Inflammatory macrophage treated with lipopolysaccharide for 1 hour (primary cell): ENCODE measurements at regions not wholly inside any gene's neighbourhood (a gene's known extent, or its start where the extent isn't known, plus 50 kb on each side); places are given as distances from the start of the nearest gene placed in this dataset.

ENCODE experiments used
- DNase-seq, 2 donors: peaks; one replicate each; pipeline ENCODE4 v3.0.0-alpha.2; 2020 to 2022

DNA sequence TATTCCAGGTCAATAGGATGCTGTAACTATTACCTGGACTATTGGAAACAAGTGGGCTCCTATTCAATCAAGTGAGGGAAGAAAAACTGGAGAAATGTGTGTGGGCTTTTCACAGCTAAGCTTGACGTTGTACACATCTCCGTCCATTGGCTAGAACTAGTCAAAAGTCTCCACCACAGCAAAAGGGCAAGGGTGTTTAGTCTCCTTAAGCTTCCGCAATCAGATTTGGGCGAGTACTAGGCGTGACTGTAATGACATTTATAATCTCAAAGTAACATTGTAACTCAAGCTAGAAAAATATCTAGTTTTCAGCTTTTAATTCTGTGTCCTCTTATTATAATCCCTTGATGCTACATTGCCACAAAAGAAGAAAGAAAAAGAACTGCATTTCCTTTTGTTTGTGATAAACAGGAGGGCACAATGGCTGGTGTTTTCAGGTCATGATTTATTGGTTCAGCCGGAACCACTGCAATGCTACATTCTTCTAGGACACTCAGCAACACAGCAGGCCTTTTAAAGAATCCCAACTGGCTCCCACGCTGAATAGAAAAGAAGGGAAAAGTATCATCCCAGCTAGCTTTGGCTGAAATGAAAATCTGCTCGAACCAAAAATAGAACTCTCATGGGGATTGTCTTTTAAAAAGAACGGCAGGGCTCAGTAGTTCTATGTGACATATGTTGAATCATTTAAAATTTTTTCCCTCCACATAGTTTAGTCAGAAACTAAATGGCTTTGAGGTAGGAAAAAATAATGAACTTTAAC, 387.7 kb downstream of the BTBD3 start:
- no peak for DNase-seq

DNA sequence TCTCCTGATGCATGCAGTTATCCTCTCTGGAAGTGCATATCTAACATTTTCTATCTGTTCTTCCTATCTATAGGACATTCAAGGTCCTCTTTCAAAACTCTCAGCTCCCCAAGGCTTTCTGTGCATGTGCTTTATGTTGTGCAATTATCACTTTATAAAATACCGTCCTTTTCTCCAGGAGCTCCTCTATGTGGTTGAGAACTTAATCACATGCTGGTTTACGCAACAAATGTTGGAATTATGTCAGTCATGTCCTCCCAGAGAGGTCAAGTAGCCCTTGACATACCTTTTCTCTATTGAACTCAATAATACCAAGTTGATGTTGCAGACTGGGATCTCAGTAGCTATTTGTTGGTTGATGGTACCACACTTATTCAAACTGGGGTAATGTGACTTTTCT, 388.4 kb downstream of the BTBD3 start:
- no peak for DNase-seq

DNA sequence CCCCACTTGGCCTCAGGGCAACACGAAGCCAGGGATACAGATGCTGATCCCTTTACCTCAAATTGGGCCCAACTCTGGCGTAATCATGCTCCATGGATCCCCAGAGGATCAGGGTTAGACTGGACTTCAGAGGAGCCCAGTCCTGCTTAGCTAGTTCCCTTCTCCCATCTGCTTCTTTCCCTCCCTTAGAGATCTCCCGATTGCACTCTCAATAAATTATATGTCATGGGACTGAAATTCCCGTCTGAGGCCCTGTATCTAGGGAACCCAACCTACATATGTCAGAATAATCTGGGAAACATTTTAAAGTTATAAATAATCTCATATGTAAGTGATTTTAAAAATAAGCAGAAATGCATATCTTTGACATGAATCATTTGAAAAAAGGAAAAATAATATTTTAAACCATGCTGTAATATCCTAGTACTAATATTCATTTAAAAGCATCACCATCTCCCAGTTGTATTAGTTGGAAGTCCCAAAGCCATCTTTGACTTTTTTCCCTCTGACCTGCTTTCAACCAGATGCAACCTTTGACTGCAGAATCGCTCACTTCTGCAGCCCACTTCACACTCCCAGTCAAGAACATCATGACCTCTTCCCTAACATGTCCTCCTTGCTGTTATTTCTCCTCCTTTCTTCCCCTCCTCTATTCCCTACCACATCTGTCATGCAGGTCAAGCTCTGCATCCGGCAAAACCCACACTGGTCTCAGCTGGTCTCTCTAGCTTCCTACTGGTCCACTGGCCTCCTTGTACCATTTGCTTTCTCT, 393.6 kb downstream of the BTBD3 start:
- no peak for DNase-seq

DNA sequence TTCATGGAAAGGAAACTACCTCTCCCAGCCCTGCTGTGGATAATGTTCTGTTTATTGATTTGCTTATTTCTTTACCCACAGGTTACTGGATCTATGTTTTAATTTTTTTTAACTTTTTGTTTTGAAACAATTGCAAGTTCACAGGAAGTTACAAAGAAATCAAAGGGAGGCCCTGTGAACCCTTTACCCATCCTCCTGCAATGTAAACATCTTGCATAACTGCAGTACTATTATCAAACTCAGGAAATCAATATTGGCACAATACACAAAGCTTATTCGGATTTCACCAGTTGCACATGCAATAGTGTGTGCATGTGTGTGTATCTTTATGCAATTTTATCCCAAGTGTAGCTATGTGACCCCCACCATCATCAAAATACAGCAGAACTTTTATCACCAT, 398.0 kb downstream of the BTBD3 start:
- DNase-seq, result no peak

DNA sequence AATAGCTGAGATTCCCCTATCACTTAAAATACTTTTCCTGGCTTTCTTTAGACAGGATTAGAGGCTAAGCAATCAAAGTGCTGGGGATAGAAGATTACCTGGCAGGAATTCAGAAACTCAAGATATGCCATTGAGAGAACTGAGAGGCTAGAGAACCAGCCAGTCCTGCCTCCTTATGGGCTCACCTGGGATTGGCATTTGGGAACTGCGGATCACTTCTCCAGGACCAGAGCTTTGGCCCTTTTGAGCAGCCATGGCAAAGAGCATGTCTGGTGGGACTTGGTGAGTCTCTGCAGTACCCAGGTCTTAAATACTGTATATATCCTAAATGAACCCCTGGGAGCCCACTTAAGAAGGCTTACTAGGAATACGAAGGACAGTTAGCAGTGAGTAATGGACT, 399.1 kb downstream of the BTBD3 start:
- DNase-seq, result no peak

DNA sequence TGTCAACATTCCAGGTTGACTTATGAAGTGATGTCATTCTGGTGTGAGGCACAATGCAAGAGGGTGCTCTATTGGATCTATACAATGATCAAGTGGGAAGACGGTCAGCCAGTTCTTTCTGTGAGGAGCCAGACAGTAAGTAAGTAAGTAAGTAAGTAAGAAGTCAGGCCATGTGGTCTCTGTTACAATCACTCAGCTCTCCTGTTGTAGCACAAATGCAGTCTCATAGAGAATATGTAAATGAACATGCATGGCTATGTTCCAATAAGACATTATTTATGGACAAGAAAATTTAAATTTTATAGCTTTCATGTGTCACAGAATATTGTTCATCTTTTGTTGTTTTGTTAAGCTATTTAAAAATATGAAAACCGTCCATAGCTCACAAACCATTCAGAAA, 399.7 kb downstream of the BTBD3 start:
- DNase-seq, result no peak

DNA sequence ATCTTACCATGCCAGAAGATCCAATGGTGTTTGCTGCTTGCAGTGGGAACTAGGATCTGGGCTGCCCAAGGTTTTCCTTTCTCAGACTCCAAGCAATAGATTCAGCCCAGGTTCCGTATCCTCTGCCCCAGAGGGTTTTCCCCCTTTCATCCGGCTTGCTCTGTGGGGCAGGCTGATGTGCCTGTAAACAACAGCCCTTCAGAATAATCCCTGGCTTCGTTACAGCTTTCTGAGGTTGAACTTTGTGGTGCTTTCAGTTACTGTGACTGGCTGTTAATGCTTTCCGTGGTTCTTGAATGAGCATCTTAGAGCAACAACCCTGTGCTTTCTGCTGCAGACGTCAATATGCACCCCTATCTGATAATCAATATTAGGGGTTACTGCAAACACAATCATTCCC, 400.4 kb downstream of the BTBD3 start:
- no peak for DNase-seq

DNA sequence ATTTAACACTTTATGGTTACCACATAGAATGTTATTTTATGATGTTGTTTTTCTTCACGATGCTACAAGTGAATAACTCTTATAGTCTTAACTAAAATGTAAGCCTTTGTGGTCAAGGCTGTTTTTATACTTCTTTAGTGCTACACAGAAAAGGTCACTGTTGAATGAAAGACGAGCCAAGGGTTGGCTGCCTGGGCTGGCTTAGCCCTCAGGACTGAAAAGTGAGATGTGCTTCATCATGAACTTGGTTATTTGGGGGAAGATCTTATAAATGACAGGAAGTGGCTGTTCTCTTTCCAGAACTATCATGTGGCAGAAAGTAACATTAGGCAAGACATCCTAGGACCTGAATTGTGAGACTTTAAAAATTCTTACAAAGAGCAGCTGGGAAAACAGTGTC, 404.0 kb downstream of the BTBD3 start:
- DNase-seq, result no peak

DNA sequence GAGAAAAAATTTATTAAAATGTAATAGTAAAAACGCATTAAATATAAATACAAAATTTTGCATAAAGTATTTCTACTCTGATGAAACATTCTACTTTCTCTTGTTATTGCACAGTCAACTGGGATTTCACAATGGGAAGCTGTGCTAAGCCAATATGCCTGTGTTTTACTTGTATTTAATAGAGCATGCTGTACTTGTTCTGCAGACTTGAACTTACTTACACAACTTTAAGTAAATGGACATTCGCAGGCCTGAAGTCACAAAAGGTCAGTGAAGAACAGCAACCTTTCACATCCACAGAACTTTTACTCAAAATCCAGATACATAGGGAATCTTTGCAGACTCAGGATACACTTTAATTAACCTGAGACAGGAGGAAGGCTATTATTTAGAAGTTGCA, 409.5 kb downstream of the BTBD3 start:
- no peak for DNase-seq

DNA sequence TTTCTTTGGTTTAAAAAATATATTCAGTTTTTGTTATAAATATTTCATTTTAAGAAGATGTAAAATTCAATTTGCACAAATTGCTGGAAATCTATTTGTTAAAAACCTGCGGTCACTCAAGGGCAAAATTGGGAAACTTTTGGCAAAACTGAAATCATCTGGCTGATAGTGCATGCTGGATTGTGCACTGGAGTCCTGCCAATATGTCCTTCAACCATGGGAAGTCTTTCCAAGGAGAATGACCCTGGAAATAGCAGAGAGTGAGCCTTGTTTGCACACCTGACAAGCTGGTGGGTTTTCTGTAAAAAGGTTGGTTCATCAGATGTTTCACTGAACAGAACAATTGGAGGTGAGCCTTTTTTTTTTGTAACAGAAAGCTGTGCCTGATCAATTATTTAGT, 413.5 kb downstream of the BTBD3 start:
- DNase-seq, result no peak

DNA sequence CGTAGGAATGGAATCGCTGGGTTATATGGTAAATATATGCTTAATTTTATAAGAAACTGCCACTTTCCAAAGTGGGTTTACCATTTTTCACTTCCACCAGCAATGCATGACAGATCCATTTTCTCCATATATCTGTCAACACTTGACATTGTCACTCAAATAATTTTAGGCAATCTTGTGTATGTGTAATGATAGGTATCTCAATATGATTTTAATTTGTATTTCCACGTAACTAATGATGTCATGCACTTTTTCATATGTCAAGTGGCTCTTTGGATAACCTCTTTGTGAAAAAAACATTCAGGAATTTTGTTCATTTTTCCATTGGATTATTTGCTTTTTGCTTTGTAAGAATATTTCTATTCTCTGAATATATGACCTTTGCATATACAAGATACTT, 419.9 kb downstream of the BTBD3 start:
- no peak for DNase-seq

DNA sequence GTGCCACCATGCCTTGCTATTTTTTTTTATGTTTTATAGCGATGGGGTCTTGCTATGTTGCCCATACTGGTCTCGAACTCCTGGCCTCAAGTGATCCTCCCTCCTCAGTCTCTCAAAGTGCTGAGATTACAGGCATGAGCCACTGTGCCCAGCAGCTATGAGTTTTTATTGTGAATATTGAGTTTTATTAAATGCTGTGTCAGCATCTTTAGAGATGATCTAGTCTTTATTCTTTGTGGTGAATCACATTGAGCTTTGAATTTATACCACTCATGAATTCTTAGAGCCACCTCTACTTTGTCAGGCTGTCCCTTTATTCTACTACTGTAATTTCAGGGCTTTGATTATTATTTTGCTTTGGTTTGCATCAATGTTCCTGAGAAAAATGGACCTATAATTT, 428.3 kb downstream of the BTBD3 start:
- no peak for DNase-seq

DNA sequence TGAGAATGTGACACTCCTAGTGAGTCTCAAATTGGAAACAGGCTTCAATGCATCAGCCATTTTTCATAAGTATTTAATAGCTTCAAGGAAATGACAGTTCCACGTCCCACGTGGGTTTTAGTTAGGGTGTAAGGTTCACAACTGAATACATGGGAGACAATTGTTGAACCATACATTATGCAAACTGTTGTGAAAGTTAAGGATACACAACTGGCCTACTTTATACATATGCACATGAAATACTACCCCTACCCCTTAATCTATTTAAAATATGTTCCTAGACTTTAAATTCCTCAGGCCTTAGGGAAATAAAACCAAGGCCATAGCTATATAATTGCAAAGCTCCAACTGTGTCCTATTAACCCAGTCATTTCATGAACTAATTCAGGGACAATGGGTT, 436.1 kb downstream of the BTBD3 start:
- DNase-seq, result no peak

DNA sequence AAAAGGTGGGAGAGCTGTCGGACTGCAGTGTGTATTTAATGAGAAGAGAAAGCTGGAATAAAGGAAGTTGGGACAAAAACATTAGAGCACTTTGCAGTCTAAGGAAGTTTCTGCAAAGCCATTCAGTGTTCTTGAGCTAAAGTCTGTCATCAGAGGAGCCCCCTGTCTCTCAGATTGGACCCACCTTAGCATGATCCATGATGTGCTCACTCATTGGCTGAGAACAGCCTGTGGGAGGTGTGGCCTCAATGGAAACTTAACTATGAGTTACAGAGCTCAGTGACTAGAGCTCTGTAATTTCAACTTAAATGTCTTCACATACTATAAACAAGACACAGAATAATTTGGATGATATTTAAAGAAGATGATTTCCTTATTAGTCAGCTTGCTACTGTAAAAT, 437.0 kb downstream of the BTBD3 start:
- no peak for DNase-seq

DNA sequence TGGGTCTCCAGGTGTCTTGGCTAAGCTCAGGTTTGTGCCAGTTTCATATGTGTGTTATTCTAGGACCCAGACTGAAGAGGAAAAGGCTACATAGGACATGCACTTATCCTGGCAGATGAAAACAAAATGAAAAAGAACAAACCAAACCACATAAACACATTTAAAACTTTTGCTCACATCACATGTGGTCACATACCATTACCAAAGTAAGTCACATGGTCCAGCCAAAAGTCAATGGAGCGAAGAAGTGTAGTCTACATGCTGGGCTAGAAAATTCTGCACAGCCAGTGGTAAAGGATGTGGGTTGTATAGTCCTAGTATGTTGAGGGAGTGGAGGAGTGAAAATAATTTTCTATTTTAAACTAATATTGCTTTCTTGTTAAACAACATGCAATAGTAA, 437.5 kb downstream of the BTBD3 start:
- no peak for DNase-seq

DNA sequence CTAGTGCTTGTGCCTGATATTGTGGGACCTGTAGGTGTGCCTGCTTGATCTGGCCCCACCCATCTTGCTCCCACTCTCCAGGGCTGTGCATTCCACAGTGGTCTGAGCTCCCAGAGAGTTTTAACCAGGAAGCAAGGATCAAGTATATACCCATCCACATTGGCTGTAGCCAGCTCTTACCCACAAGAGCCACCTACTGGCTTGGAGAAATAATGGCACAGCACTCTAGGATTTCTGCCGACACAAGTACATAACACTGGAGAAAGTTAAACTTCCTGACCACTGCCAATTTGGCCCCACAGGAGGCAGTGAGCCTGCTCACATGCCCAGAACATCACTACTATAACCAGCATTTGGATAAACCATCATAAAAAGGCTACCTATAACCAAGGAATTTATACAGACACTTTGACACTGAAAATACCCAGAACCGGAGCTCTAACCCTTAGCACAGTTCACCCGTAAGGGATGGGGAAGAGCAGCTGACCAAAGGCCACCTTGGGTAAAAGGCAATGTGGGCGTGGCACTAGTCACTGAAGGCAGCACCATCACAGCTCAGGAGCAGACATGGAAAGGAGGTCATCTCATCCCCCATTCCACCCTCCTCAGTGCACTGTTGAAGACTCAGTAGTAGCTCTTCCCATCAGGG, 440.4 kb downstream of the BTBD3 start:
- DNase-seq, result no peak

DNA sequence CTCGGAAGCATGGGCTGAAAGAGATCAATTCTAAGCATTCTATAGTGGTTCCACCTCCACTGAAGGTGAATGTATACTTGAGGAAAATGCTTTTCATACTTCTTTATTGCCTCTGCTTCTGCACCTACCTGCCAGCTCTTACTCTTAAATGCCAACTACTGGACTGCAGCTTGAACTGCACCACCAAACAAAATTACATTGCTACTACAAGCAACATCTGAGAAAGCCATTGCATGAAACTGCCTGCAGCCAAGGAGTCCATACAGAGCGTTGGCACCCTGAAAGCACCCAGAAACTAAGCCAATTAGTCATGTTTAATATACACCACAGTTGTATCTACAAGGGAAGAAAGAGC, 440.9 kb downstream of the BTBD3 start:
- DNase-seq, result no peak

DNA sequence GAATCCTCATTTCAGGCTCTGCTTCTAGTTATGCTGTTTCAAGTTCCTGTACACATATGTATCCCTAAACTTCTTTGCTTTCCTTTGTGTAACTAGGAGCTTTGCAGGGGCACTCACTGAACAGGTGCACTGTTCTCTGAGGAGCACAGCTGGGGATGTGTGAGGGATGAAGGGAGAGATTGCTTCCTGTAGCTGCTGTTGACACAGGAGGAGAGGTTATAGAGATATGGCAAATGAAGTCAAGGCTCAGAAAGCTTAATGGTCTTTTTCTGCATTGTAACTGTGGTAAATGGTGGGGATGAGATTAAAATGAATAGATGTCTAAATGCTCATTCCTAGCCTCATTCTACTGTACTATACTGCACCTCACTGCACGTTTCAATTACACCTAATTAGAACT, 454.3 kb downstream of the BTBD3 start:
- DNase-seq, result no peak

DNA sequence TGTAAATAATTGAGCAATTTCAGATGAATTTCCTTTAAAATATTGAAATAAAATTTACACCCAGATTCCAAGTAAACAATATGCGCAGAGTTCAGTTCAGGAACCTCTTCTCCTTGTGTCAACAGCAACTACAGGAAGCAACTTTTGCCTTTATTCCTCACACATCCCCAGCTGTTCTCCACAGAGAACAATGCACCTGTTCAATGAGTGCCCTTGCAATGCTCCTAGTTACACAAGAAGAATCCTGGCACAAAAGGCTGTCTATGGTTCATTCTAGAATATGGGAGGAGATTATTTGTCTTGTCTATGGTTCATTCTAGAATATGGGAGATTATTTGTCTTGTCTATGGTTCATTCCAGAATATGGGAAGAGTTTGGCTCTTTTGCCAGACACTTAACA, 454.9 kb downstream of the BTBD3 start:
- no peak for DNase-seq

DNA sequence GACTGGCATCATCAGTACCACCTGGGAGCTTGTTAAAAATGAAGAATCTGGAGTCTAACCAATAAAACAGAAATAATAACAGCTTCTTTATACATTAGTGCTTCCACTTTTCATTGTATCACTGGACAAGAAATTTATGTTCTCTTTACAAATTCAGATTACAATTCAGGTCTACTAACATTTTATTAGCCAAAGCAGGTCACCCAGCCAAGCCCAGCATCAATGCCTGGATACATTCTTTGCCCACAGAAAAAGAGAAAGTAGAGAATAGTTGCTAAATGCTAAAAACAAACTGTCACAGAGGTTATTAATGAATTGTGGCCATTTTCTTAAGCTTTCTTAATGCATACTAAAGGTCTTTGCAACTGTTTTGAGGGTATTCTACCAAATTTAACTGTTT, 458.3 kb downstream of the BTBD3 start:
- no peak for DNase-seq

DNA sequence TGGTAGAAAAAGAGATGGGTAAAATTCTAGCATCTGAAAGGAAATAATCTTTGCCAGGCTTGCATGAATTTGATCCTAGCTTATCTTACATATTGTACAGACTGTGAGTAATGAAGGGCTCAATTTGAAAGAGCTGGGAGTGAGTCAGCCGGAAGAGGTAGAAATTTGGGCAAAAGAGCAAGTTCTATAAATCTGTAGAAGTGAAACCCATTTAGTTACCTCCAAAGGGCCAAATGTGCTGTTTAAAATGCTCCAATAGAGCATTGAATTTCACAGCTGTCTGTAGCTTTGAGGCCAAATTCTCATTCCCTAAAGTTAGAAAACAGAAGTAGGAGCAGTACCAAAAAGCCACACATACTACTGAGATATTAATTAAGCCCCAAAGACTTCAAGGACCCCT, 466.1 kb downstream of the BTBD3 start:
- no peak for DNase-seq

DNA sequence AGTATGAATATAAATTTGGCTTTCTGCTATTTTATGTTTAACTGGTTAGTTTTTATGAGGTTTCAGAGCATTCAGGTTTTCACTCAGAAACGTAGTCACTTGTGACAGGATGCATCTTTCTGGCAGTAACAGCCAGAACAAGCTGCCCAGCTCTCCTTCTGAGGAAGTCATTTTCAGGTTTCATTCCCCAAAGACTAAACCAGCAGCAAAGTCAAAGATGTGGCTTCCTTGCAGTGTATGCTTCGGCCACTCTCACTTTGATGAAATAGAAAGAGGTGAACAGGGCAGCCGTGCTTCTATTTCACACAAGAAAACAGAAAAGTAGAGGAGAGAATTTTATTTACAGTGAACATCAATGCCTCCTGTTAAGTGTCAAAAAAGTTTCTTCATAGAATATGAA, 469.1 kb downstream of the BTBD3 start:
- no peak for DNase-seq

DNA sequence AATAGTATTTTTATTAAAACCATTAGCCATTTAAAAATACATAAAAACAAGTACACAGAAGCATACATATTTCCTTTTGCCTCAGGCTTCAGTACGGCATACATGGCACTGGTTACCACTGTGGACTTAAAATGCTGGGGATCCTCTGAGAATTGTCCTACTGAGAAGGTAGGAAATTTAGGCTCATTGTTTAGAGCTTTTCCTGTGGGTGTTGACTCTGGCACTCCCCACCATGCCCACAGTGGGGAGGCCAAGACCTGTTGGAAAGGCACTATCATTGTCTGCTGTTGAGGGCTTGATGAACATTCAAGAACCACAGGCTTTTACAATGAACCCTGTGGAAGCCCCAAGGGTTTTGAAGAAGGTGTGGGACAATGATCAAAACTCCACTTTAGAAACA, 473.4 kb downstream of the BTBD3 start:
- DNase-seq, result no peak

DNA sequence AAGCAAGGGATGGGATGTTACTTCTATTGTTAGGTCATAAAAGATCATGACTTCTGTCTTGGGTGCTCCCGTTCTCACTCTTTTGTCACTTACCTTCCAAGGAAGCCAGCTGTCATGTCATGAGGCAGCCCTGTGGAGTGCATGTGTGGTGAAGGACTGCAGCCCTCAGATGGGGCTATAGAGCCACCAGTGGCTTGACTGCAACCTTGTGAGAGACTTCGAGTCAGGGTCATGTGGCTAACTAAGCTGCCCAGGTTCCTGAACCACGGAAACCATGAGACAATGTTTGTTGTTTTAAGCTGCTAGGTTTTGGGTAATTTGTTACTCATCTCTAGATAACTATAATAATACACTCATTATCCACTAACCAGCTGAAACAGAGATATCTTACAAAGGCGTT, 477.1 kb downstream of the BTBD3 start:
- DNase-seq, result no peak
